ENCODE measurements at regions not wholly inside any gene's neighbourhood (a gene's known extent, or its start where the extent isn't known, plus 50 kb on each side); places are given as distances from the start of the nearest gene placed in this dataset.

- ChIA-PET POLR2A (no interaction called here), CTCF (interaction anchor here (1.0 to 1.2 kb wide), 2 partner anchors 31 to 173 kb away, joined by 3 to 4 read pairs; no protein-coding TSS in a partner anchor)
- no peak for DNase-seq (ENCODE audit: low read depth, low spot score)
- TF ChIP-seq CTCF (IDR thresholded peaks at IDR 0.05; ENCODE audit: insufficient read depth, low read length, missing control alignments), result no peak
- H3K4me3 ChIP-seq (ENCODE audit: low read depth, low read length), result no peak overlapping the region
These were observed 146.3 kb upstream of the STX18 start for GRCh38 chr4:4687935-4688727.

GRCh38 chr4:4687100-4687499 is 145.3 kb upstream of the STX18 start:
- no peak for TF ChIP-seq CTCF (IDR thresholded peaks at IDR 0.05; ENCODE audit: insufficient read depth, low read length, missing control alignments)
- DNase-seq (ENCODE audit: low read depth, low spot score), result no peak
- ChIA-PET POLR2A (no interaction called here), CTCF (interaction anchor here (0.7 to 1.2 kb wide), 4 partner anchors 9 to 196 kb away, joined by 3 to 4 read pairs (median 3); no protein-coding TSS in a partner anchor)
- H3K4me3 ChIP-seq (ENCODE audit: low read depth, low read length), result no peak overlapping the region

DNA sequence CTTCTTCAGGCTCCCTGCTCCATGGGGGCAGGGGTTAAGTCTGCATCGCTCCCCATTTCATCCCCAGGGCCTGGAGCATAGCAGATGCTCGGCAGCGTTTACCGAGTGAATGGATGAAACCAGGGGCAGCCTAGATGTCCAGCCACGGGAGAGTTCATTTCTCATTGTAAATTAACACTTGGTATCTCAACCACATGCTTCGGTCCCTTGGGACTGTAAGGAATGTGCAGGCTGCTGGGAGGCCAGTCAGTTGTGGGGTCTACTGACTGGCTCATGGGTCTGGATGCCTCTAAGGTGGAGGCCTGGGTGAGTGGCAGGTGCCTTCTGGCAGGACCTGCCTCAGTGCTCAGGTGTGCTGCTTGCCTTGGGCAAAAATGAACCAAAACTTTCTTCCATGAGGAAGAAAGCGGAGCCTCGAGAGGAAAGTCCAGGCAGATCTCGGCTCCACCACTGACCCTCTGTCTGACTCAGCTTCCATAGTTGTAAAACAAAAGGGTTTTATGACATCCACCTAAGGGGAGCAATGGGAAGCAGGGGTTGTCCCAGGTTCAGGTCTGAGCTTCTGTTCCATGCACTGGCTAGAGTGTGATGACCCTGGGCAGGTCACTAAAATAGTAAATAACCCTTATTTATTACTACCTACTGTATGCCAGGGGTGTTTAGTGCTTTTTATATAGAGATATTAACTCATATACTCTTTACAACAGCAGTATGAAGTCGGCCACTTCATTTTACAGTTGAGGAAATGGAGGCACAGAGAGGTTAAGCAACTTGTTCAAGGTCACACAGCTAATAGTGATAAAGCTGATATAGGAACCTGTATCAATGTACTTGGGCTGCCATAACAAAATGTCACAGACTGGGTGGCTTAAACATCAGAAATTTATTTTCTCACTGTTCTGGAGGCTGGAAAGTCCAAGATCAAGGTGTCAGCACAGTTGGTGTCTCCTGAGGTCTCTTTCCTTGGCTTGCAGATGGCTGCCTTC is 144.3 kb upstream of the STX18 start:
- ChIA-PET POLR2A (no interaction called here), CTCF (interaction anchor here (1.2 to 1.8 kb wide), 2 partner anchors 193 to 197 kb away, joined by 3 to 4 read pairs; no protein-coding TSS in a partner anchor)
- no peak for DNase-seq (ENCODE audit: low read depth, low spot score)
- H3K4me3 ChIP-seq (ENCODE audit: low read depth, low read length), result no peak overlapping the region
- no peak for TF ChIP-seq CTCF (IDR thresholded peaks at IDR 0.05; ENCODE audit: insufficient read depth, low read length, missing control alignments)

DNA sequence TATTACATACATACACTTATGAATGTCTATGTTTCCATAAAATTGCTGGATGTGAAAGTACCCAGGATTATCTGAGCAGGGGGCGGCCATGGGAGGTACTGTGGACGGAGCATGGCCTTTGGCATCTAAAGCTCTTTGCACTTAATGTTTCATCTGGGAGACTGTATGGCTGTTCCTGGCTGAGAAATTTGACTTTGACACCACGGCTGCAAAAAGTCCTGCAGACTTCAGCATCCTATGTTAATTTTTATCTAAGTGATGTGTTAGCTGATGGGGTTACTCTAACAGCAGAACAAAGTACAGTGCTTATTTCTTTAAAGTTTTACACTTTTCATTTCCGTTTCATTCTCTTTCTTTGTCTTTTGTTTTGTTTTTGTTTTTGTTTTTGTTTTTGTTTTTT is 139.8 kb upstream of the STX18 start:
- CTCF ChIA-PET, result interaction anchor here (1.7 to 5.1 kb wide), 5 partner anchors 9 to 198 kb away, joined by 3 to 29 read pairs (median 11); no protein-coding TSS in a partner anchor
- POLR2A ChIA-PET, result no interaction called here
- no peak for TF ChIP-seq CTCF (IDR thresholded peaks at IDR 0.05; ENCODE audit: insufficient read depth, low read length, missing control alignments)
- H3K4me3 ChIP-seq (ENCODE audit: low read depth, low read length), result no peak overlapping the region
- no peak for DNase-seq (ENCODE audit: low read depth, low spot score)

DNA sequence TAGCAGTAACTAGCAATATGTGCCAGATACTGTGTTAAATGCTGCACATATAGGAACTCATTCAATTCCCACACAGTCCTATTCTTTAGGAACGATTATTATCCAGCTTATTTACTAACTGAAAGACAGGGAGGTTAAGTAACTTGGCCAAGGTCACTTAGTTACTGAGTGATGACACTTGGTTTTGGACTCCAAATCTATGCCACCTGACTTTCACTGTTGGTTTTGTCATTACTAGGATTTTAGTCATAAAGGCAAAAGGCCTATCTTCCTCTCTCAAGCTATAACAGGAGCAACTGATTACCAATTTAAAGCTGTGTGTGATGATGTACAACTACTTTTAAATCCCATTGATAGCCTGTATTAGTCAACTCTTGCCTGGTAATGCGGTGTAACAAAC is 138.9 kb upstream of the STX18 start:
- POLR2A ChIA-PET, result no interaction called here
- no peak for DNase-seq (ENCODE audit: low read depth, low spot score)
- no peak for TF ChIP-seq CTCF (IDR thresholded peaks at IDR 0.05; ENCODE audit: insufficient read depth, low read length, missing control alignments)
- CTCF ChIA-PET, result interaction anchor here (1.0 to 5.1 kb wide), 6 partner anchors 12 to 199 kb away, joined by 3 to 29 read pairs (median 12); no protein-coding TSS in a partner anchor
- no peak overlapping the region for H3K4me3 ChIP-seq (ENCODE audit: low read depth, low read length)
